ENCODE measurements at regions not wholly inside any gene's neighbourhood (a gene's known extent, or its start where the extent isn't known, plus 50 kb on each side); places are given as distances from the start of the nearest gene placed in this dataset.

GRCh38 chr20:58587467-58587866 is 63.6 kb upstream of the STX16 start:
- Histone ChIP-seq H3K4me1 (ENCODE audit: control insufficient read depth in 2 of 2, insufficient read depth in 2 of 2, low read length in 2 of 2) (no peaks in the 10 kb centered on the region), H3K27me3 (replicated peaks in 1 of 4; ENCODE audit: control extremely low read depth in 1 of 4, control insufficient read depth in 3 of 4, insufficient read depth in 4 of 4, low read length in 3 of 4) (peaks cover 0 to 22% (median 0%) of the 10 kb centered on the region in 4 experiments), H3K79me2 (ENCODE audit: control insufficient read depth, insufficient read depth, low read length) (no peaks in the 10 kb centered on the region), H4K20me1 (ENCODE audit: control insufficient read depth, insufficient read depth, low read length, poor library complexity, severe bottlenecking) (no peaks in the 10 kb centered on the region), H3K4me2 (replicated peaks; ENCODE audit: low read depth, low read length, poor library complexity, severe bottlenecking) (no peak overlapping the region), H3K27ac (ENCODE audit: low read length in 2 of 2) (no peak overlapping the region), H3K9ac (ENCODE audit: low read length) (no peak overlapping the region), H2AFZ (ENCODE audit: insufficient read depth, low read depth, low read length, poor library complexity, severe bottlenecking) (no peak overlapping the region), H3K4me3 (ENCODE audit: control extremely low read depth in 1 of 5, extremely low read depth in 1 of 5, insufficient read depth in 1 of 5, low read depth in 2 of 5, low read length in 4 of 5) (no peak overlapping the region), H3K9me3 (ENCODE audit: control extremely low read depth in 1 of 3, control insufficient read depth in 2 of 3, insufficient read depth in 1 of 3, low read length in 2 of 3) (peaks cover 0 to 19% (median under 1%) of the 10 kb centered on the region in 3 donors), H3K36me3 (replicated peaks in 1 of 2; ENCODE audit: control extremely low read depth in 1 of 2, control insufficient read depth in 1 of 2, extremely low read depth in 1 of 2, insufficient read depth in 2 of 2, low read length in 1 of 2) (no peaks in the 10 kb centered on the region)
- TF ChIP-seq CTCF (IDR thresholded peaks at IDR 0.05) (no peak), EZH2 (IDR thresholded peaks at IDR 0.05; ENCODE audit: borderline replicate concordance, insufficient read depth, low read depth, low read length, poor library complexity, severe bottlenecking) (no peak)
- Mint-ChIP-seq H3K4me1 (no peaks in the 10 kb centered on the region), H3K4me3 (no peak overlapping the region), H3K27ac (no peak overlapping the region), H3K27me3 (peaks cover 48% of the 10 kb centered on the region), H3K9me3 (ENCODE audit: insufficient read depth) (no peaks in the 10 kb centered on the region)
- ChIA-PET CTCF (no interaction called here), POLR2A (no interaction called here)
- ATAC-seq (ENCODE audit: low read depth) = no peak
- intact Hi-C loops (cut with micrococcal nuclease) = no loop called here
- DNase-seq = no peak
- 79% methylated on average over 7 of the region's 9 CpGs for WGBS (ENCODE audit: insufficient coverage)

GRCh38 chr20:58586565-58587093 is 64.5 kb upstream of the STX16 start:
- TF ChIP-seq EZH2 (IDR thresholded peaks at IDR 0.05; ENCODE audit: borderline replicate concordance, insufficient read depth, low read depth, low read length, poor library complexity, severe bottlenecking) (no peak), CTCF (IDR thresholded peaks at IDR 0.05) (no peak)
- WGBS (ENCODE audit: insufficient coverage) = no CpG with 5 or more reads among the region's 6 CpGs
- no peak overlapping the region for H3K4me3 Mint-ChIP-seq

More at GRCh38 chr20:58586565-58587093, 64.5 kb upstream of the STX16 start:
- Histone ChIP-seq H3K79me2 (ENCODE audit: control insufficient read depth, insufficient read depth, low read length) (no peaks in the 10 kb centered on the region), H4K20me1 (ENCODE audit: control insufficient read depth, insufficient read depth, low read length, poor library complexity, severe bottlenecking) (no peaks in the 10 kb centered on the region), H3K9ac (ENCODE audit: low read length) (no peak overlapping the region), H3K27me3 (replicated peaks in 1 of 4; ENCODE audit: control extremely low read depth in 1 of 4, control insufficient read depth in 3 of 4, insufficient read depth in 4 of 4, low read length in 3 of 4) (peaks cover 0 to 22% (median 0%) of the 10 kb centered on the region in 4 experiments), H3K9me3 (ENCODE audit: control extremely low read depth in 1 of 3, control insufficient read depth in 2 of 3, insufficient read depth in 1 of 3, low read length in 2 of 3) (peaks cover 0 to 26% (median 4%) of the 10 kb centered on the region in 3 donors), H3K27ac (ENCODE audit: low read length in 2 of 2) (no peak overlapping the region), H3K4me2 (replicated peaks; ENCODE audit: low read depth, low read length, poor library complexity, severe bottlenecking) (no peak overlapping the region), H3K36me3 (replicated peaks in 1 of 2; ENCODE audit: control extremely low read depth in 1 of 2, control insufficient read depth in 1 of 2, extremely low read depth in 1 of 2, insufficient read depth in 2 of 2, low read length in 1 of 2) (no peaks in the 10 kb centered on the region), H3K4me1 (ENCODE audit: control insufficient read depth in 2 of 2, insufficient read depth in 2 of 2, low read length in 2 of 2) (no peaks in the 10 kb centered on the region), H3K4me3 (ENCODE audit: control extremely low read depth in 1 of 5, extremely low read depth in 1 of 5, insufficient read depth in 1 of 5, low read depth in 2 of 5, low read length in 4 of 5) (no peak overlapping the region), H2AFZ (ENCODE audit: insufficient read depth, low read depth, low read length, poor library complexity, severe bottlenecking) (no peak overlapping the region)
- CTCF ChIA-PET = no interaction called here
- H3K4me1 Mint-ChIP-seq = no peaks in the 10 kb centered on the region
- ATAC-seq (ENCODE audit: low read depth) = no peak
- intact Hi-C loops (cut with micrococcal nuclease) = no loop called here
- DNase-seq = no peak
- H3K27me3 Mint-ChIP-seq = peaks cover 46% of the 10 kb centered on the region
- POLR2A ChIA-PET = no interaction called here
- H3K27ac Mint-ChIP-seq = no peak overlapping the region
- H3K9me3 Mint-ChIP-seq (ENCODE audit: insufficient read depth) = no peaks in the 10 kb centered on the region
